ENCODE measurements at regions not wholly inside any gene's neighbourhood (a gene's known extent, or its start where the extent isn't known, plus 50 kb on each side); places are given as distances from the start of the nearest gene placed in this dataset.

DNA sequence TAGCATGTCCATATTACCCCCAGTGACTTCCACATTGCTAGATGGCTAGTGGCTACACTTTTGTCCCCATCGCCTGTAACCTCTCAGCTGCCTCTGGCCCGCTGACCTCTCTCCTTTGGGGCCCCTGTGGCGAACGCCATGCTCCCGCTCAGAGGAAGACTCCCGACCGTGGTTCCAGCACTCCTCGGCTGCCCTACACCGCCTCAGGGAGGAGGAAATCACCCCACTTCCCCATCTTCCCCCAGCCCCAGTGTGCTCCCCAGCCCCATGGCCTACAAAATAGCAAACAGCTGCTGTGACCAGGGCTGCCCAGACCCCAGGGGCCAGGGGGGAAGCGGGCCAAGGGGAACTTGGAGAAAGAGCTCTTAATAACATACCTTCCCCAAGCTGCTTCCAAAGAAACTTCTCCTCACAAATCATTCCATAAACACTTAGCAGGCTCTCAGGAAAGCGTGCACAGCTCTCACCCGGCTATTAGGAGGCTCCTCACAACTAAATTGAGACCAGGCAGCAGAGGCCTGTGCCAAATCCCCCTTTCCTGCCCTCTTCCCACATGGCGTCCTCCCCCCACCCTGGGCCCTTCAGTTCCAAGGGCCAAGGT is 63.5 kb upstream of the WNT11 start:
- no peak for TF ChIP-seq JUND (IDR thresholded peaks at IDR 0.05; ENCODE audit: low read depth)
- in situ Hi-C loops (cut with HindIII; ENCODE audit: low pct_unique_long_range_greater_than_20kb, low sequenced_read_pairs): no loop called here
- no peak for DNase-seq (ENCODE audit: low read depth in 1 of 2, low spot score in 1 of 2)

DNA sequence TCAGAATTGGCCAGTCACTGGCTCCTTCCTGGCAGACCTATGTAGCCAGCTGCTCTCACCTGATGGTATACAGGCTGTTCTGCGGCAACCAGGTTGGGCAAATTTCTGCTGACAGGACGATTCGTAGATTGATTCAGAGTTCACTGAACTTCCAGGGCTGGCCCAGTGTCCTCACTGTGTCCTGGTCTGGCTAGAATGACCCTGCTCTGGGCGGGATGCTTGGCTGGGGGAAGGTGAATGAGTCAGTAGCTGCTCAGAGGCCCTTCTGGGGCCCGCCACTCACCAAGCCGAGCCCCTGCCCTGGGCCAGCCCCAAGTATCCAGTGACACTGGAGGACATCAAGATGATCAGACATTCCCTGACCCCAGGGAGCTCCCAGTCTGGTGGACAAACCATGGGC is 62.9 kb upstream of the WNT11 start:
- in situ Hi-C loops (cut with HindIII; ENCODE audit: low pct_unique_long_range_greater_than_20kb, low sequenced_read_pairs): no loop called here
- DNase-seq (ENCODE audit: low read depth in 1 of 2, low spot score in 1 of 2): no peak
- TF ChIP-seq JUND (IDR thresholded peaks at IDR 0.05; ENCODE audit: low read depth): no peak

DNA sequence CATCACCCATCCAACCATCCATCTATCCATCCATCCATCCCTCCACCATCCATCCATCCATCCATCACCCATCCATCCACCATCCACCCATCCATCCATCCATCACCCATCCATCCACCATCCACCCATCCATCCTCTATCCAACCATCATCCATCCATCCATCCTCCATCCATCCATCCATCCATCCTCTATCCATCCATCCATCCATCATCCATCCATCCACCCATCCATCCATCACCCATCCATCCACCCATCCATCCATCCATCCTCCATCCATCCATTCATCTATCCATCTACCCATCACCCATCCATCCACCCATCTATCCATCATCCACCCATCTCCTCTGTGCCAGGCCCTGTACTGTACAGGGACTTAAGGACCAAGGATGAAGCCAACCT is 62.2 kb upstream of the WNT11 start:
- in situ Hi-C loops (cut with HindIII; ENCODE audit: low pct_unique_long_range_greater_than_20kb, low sequenced_read_pairs): no loop called here
- no peak for TF ChIP-seq JUND (IDR thresholded peaks at IDR 0.05; ENCODE audit: low read depth)

DNA sequence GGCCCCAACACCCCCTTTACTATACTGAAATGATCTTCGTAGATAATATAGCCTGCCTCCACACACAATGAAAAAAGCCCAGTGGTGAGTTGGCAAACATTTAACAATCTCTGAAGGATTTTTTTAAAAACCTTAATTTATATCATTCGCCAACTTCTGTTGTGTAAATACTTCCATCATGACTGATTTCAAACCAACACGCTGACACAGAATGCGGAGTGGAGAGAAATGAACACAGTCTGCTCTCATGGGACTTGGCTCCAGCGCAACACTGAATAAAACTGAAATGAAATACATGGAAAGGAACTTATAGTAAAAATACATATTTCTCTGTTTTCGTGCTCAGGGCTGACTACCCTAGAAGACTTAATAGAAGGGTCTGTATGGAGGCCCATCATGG is 61.3 kb upstream of the WNT11 start:
- DNase-seq (ENCODE audit: low read depth in 1 of 2, low spot score in 1 of 2): no peak
- in situ Hi-C loops (cut with HindIII; ENCODE audit: low pct_unique_long_range_greater_than_20kb, low sequenced_read_pairs): no loop called here
- no peak for TF ChIP-seq JUND (IDR thresholded peaks at IDR 0.05; ENCODE audit: low read depth)

More for the DNA sequence above, 62.2 kb upstream of the WNT11 start:
- no peak for DNase-seq (ENCODE audit: low read depth in 1 of 2, low spot score in 1 of 2)

DNA sequence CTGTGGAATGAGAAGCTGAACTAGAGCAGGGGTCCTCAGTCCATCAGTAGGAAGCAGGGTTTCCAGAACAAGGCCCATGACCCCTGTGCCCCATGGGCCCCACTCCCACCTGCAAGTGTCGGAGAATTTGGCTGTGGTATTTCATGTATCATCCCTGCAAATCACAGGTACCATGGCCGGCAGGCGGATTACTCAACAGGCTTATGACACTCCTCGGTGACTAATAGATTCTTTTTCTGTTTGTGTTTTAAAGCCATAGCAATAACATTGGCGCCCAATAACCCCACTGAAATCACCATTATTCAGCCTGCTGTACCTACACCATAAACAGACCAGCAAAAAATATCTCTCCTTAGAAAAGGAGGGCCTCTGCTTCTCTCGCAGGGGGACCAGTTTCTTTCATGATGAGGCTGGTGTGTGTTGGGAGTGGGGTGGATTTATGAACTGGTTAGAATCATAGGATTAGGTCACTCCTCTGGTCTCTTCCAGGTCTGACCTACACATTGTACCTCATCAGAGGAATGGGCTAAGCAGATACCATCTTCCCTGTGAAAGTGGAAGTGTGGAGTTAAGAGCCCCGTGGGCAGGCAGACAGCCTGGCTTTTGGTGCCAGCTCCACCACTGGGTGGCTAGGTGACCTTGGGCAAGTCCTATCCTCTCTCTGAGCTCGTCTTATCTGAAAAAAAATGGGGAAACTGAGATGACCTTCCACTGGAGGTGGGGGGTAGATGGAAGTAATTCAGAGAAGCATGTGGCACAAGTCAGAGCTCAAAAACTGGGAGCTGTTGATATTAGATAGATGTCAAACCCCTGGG is 60.2 kb upstream of the WNT11 start:
- DNase-seq (ENCODE audit: low read depth in 1 of 2, low spot score in 1 of 2): peak; percentile 25 to 40
- TF ChIP-seq JUND (IDR thresholded peaks at IDR 0.05; ENCODE audit: low read depth): no peak
- in situ Hi-C loops (cut with HindIII; ENCODE audit: low pct_unique_long_range_greater_than_20kb, low sequenced_read_pairs): no loop called here

DNA sequence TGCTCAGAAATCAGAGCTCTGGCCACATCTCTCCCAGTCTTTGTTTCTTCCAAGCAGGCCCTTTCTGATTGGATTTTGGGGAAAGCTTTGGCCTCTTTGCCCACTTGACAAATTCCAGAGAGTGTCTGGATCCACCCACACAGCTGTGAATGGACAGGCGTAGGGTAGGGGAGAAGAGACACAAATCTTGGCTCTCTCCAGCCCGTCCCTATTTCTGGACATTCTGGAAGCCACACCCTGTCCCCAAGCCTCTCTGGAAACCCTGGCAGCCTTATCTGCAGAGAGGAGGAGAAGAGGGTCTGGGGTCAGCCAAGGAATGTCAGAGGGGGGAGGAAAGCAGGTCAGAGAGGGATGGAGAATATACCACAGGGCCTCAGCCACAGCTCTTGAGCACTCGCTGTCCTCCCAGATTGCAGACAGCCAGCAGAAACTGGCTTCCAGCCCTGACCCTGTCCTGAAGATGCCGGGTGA is 59.5 kb upstream of the WNT11 start:
- TF ChIP-seq JUND (IDR thresholded peaks at IDR 0.05; ENCODE audit: low read depth): no peak
- no peak for DNase-seq (ENCODE audit: low read depth in 1 of 2, low spot score in 1 of 2)
- in situ Hi-C loops (cut with HindIII; ENCODE audit: low pct_unique_long_range_greater_than_20kb, low sequenced_read_pairs): no loop called here

DNA sequence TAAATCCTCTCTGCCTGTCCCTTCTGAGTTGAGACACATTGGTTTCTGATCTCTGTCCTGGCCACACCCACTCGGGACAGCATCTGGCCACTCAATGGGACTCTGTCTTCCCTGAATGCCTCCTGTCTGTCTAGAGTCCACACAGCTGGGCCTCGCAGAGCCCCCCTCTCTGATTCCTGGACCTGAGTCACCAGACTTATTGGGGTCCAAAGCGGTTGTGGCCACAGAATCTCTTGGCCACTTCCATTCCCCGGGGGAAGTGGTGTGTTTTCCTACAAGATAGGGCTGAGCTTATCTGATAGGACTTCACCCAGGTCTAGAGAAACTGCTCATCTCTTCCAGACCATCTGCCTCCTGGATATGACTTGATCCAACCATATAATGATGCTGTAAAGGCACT is 57.4 kb upstream of the WNT11 start:
- DNase-seq (ENCODE audit: low read depth in 1 of 2, low spot score in 1 of 2): no peak
- in situ Hi-C loops (cut with HindIII; ENCODE audit: low pct_unique_long_range_greater_than_20kb, low sequenced_read_pairs): no loop called here
- TF ChIP-seq JUND (IDR thresholded peaks at IDR 0.05; ENCODE audit: low read depth): no peak

DNA sequence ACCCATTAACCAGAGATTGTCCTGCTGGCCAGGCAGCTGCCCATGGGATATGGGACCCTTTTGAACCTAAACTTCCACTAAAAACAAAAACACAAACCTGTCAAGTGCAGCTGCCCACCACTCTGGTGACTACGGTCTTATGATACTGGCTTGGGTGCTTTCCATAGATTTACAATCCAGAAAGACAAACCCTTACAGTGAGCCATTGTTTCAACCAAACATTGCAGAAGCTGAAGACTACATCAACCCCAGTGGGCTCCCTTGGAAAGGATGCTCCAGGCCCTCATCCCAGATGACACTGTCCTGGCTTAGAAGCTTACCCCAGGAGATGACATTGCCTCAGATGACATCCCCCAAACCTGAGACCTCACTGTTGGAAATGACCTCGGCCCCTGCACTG is 56.9 kb upstream of the WNT11 start:
- in situ Hi-C loops (cut with HindIII; ENCODE audit: low pct_unique_long_range_greater_than_20kb, low sequenced_read_pairs): no loop called here
- no peak for TF ChIP-seq JUND (IDR thresholded peaks at IDR 0.05; ENCODE audit: low read depth)
- no peak for DNase-seq (ENCODE audit: low read depth in 1 of 2, low spot score in 1 of 2)

DNA sequence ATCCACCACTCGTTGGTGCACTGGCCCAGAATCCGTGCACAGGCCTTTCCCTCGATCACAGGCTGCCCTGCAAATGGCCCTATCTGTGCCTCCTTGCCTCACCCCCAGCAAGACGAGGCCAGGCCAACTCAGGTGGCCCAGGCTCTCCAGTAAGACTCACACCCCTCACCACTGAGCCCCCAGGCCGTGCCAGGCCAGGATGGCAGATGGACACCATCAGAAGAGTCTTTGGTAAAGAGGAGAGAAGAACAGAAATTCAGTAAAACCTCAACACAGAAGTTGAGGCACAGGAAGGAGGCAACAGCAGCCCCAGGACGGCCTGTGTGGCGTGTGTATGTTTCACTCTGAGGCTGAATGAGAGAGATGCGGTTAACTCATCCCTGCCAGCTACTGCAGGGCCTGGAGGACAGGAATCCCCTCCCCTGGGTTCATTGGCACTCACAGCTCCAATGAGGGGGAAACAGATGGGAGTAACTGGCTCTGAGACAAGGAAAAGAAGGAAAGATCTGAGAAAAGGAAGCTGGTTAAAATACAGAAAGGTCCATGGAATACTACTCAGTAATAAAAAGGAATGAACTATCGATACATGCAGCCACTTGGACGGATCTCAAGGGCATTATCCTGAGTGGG is 54.1 kb upstream of the WNT11 start:
- TF ChIP-seq JUND (IDR thresholded peaks at IDR 0.05; ENCODE audit: low read depth): no peak
- no peak for DNase-seq (ENCODE audit: low read depth in 1 of 2, low spot score in 1 of 2)
- in situ Hi-C loops (cut with HindIII; ENCODE audit: low pct_unique_long_range_greater_than_20kb, low sequenced_read_pairs): no loop called here

DNA sequence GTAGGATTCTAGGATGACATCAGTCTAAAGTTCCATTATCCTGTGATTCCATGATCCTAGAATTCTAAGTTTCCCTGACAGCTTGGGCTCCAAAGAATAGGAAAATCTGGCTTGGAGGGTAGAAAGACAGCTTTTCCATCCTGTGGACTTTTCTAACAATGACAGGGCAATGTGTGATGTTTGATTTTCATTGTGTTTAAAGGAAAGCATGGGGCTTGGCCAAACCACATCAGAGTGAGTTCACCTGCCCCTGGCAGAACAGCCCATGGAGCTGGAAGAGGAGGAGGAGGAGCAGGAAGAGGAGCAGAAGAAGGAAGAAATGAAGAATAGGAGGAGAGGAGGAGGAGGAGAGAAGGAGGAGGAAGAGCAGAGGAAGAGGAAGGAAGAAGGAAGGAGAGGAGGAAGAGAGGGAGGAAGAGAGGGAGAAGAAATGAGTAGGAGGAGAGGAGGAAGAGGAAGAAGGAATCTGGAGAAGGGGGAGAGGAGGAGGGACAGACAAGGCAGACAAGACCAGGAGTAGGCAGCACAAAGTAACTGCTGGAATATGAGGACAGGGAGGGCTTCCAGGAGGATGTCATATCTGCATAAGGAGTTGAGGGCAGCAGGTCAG is 53.1 kb upstream of the WNT11 start:
- in situ Hi-C loops (cut with HindIII; ENCODE audit: low pct_unique_long_range_greater_than_20kb, low sequenced_read_pairs): no loop called here
- no peak for TF ChIP-seq JUND (IDR thresholded peaks at IDR 0.05; ENCODE audit: low read depth)
- DNase-seq (ENCODE audit: low read depth in 1 of 2, low spot score in 1 of 2): peak in 1 of 2 experiments; percentile 31

DNA sequence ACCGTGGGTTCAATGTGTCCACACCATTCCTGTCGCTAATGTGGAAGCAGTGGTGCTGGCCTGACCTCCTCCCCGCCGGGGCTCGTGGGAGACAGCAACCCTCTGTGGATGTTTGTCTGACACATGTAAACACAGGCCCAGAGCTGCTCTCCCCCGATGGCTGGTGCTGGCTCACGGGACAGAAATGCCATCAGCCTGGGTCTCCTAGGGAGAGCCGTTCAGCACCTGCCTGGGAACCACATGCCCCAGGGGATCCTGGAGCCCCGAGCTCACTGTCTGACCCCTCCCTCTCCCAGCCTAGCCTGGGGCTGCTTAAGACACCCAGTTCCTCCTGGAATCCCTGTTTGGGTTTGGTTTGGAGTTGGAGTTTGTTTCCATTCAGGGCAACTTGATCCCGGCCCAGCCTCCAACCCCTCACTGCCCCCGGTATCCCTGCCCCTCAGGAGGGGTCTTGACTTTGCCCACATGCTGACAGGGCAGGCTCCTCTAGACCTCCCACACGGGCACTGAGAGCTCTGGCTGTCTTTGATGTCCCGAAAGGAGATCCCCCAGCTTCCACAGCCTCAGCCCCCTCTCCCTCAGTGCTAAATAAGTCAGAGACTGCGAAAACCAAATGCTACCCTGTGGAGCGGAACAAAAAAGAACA is 50.9 kb upstream of the WNT11 start:
- no peak for TF ChIP-seq JUND (IDR thresholded peaks at IDR 0.05; ENCODE audit: low read depth)
- in situ Hi-C loops (cut with HindIII; ENCODE audit: low pct_unique_long_range_greater_than_20kb, low sequenced_read_pairs): no loop called here
- peak in 1 of 2 experiments; percentile 22 for DNase-seq (ENCODE audit: low read depth in 1 of 2, low spot score in 1 of 2)

DNA sequence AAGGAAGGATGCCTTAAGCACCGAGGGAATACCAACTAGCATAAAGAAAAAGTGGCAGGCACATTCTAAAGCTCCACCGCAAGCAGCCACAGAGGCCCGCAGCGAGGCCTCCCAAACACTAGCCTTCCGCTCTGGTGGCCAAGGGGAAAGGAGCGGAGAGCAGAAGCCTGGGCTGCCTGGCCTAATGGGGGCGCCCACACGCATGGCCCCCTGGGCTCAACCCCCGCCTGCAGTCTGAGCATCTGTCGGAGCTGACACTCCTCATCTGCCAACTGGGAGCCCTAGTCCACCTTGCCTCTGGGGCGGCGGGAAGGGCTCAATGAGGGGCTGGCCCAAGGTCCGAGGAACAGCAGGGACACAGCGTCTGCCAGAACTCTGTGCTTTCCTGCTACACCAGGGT is 50.1 kb upstream of the WNT11 start:
- in situ Hi-C loops (cut with HindIII; ENCODE audit: low pct_unique_long_range_greater_than_20kb, low sequenced_read_pairs): no loop called here
- no peak for DNase-seq (ENCODE audit: low read depth in 1 of 2, low spot score in 1 of 2)
- TF ChIP-seq JUND (IDR thresholded peaks at IDR 0.05; ENCODE audit: low read depth): no peak
